Head of caudate nucleus (tissue), 42 donors: ENCODE measurements at regions not wholly inside any gene's neighbourhood (a gene's known extent, or its start where the extent isn't known, plus 50 kb on each side); places are given as distances from the start of the nearest gene placed in this dataset.

Experiments used
- DNase-seq, 42 donors: peaks; one replicate each; pipeline versions ENCODE4 v3.0.0 to v3.0.0-alpha.2; 2020 to 2021; ENCODE audit warnings: mixed read lengths in 7 of 42
- intact Hi-C: fragments of 100-400 bp; cut with DNase I; formaldehyde crosslinking; loops from one replicate; pipeline ENCODE4 v1.15.0; 2022

DNA sequence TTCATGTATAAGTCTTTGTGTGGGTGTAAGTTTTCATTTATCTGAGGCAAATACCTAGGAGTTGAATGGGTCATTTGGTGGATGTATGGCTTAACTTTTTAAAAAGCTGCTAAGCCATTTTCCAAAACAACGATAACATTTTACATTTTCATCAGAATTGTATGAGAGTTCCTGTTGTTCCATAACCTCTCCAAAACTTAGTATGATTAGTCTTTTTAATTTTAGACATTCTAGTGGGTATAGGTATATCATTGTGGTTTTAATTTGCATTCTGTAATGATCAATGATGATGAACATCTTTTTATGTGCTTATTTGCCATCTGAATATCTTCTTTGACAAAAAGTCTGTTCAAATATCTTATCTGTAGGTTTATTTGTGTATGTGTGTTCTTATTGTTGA, 74.4 kb upstream of the UGP2 start:
- intact Hi-C loops, result no loop called here
- no peak for DNase-seq

DNA sequence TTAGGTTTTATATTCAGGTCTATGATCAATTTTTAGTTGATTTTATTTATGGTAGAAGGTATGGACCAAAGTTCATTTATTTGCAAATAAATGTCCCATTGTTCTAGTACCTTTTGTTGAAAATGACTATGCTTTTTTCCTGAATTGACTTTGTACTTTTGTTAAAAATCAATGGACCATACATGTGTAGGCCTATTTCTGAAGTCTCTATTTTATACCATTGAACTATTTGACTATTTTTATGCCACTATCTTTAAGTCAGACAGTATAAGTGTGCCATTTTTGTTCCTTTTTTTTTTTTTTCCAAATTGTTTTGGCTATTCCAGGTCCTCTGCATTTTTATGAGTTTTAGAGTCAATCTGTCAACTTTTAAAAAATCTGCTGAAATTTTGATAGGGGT, 73.6 kb upstream of the UGP2 start:
- no peak for DNase-seq
- intact Hi-C loops, result no loop called here

DNA sequence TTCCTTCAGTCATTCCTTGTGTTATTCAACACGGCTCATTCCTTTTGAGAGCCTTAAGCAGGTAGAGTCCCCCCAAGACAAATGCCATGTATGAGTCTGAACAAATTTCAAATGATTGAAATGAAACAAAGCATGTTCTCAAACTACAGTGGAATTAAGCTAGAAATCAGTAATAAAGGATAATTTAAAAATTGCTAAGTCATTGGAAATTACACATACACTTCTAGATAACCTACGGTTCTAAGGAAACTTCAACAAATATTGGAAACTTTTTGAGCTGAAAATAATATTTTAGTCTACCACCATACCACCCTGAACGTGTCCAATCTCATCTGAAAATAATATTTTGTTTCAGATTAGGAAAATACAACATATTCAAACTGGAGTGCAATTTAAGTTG, 71.8 kb upstream of the UGP2 start:
- DNase-seq, result no peak
- intact Hi-C loops, result no loop called here

- DNase-seq, result no peak
- intact Hi-C loops, result no loop called here
Measured at GRCh38 chr2:63772061-63772460, 69.6 kb upstream of the UGP2 start.

- intact Hi-C loops, result no loop called here
- DNase-seq, result no peak
Measured at GRCh38 chr2:63775191-63775590, 66.5 kb upstream of the UGP2 start.

DNA sequence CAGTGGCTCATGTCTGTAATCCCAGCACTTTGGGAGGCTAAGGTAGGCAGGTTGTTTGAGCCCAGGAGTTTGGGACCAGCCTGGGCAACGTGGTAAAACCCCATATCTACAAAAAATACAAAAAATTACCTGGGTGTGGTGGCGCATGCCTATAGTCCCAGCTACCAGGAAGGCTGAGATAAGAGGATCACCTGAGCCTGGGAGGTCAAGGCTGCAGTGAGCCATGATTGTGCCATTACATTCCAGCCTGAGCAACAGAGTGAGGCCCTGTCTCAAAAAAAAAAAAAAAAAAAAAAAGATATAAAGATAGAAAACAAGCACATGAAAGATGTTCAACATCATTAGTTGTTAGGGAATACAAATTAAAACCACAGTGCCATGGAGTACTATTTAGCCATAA, 65.3 kb upstream of the UGP2 start:
- intact Hi-C loops, result no loop called here
- DNase-seq, result no peak

DNA sequence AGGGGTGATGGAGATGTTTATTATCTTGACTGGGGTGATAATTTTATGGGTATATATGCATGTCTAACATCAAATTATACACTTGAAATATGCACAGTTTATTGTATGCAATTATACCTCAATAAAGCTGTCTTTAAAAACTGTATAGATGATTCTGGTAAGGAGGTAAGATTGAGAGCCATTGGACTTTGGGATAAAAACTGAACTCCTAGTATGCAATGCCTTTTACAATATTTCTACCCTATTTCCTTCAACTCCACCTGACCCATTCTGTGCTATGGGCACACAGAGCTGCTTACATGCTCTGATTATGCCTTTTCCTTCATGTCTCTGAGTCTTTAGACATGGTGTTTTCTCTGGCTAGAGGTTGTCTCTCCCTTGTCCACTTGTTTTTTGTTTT, 63.9 kb upstream of the UGP2 start:
- no peak for DNase-seq
- intact Hi-C loops, result no loop called here

DNA sequence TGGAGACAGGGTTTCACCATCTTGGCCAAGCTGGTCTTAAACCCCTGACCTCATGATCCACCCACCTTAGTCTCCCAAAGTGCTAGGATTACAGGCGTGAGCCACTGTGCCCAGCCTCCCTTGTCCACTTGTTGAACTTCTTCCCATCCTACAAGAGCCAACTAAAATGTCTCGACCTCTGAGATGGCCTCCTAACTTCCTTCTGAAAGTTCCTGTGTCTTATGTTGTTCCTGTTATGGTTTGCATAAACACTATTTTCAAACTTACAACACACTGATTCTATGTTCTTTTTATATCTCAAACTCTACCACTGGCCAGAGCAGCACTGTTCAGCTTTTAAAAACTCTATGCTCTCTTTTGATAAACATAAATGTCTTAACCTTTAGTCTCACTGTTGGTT, 63.3 kb upstream of the UGP2 start:
- no peak for DNase-seq
- intact Hi-C loops, result no loop called here

- no peak for DNase-seq
- intact Hi-C loops, result no loop called here
Measured at GRCh38 chr2:63780518-63781155, 61.1 kb upstream of the UGP2 start.

- intact Hi-C loops, result no loop called here
Measured at GRCh38 chr2:63784461-63784860, 57.2 kb upstream of the UGP2 start.

DNA sequence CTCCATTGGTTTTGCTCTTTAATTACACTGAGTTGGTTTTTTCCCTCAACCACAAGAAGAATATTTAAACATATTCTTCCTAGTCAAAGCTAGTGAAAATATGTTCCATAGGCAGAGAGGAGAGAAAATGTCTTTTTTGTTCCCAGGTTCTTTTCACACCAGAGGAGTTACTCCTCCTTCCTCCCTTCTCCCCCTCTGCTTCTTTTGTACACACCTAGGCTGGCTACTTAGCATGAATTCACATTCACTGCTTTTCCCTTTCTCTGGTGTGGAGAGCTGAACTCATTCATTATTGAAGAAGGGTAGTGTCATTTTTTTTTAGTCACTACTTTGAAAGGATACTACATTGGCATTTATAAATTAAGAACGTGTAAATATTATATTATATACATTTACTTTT, 56.6 kb upstream of the UGP2 start:
- DNase-seq, result no peak
- intact Hi-C loops, result no loop called here

More at GRCh38 chr2:63784461-63784860, 57.2 kb upstream of the UGP2 start:
- DNase-seq, result no peak

DNA sequence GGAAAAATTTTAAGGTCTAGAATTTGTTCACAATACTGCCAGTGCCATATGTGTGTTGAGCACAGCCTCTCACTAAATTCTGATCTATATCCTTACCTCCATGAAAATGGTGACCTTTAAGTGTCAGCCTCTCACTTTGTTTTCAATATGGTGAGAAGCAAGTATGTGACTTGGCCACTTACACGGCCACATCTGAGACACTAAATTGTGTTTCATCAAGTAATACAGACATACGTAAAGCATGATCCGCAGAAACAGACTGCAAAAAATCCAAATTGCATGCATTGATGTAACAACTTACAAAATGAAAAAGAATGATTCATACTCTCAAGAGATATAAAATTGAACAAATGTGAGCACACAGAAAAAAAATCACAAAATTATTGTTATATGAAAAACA, 55.2 kb upstream of the UGP2 start:
- DNase-seq, result no peak
- intact Hi-C loops, result no loop called here

DNA sequence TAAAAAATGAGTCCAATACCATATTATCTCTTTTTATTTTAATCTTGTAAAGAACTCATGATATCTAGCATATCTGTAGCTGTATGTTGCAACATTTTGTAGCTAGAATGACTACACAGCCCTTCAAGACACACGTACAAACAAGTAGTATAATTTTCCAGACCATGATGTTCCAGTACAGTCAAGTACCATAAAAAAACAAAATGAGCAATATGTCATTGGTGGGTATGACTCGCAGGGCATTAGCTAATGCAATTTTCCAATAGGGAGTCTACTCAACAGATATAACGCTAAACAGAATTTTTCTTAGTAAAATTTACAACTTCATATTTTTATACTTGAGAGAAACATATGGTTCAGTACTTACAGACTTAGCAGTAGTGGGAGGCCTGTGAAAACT, 53.6 kb upstream of the UGP2 start:
- intact Hi-C loops, result no loop called here
- DNase-seq, result no peak

- no peak for DNase-seq
- intact Hi-C loops, result no loop called here
Measured at GRCh38 chr2:63789338-63790020, 52.2 kb upstream of the UGP2 start.

DNA sequence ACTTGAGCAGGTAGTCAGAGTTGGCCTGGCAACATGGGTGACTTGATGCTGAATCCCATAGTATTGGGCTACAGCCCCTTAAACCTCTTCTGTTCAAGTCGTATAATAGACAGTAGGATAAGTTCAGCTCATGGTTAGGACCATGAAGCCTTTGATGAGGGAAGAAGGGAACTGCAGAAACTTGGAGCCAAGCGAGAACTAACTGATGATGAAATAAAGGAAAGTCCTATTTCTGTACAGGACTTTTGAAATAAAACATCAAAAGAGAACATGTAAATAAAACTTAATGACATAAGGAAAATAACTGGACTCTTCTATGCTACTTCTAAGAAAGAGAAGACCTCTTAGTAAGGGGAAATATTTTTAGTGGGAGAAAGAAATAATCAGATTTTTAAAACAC, 51.2 kb upstream of the UGP2 start:
- no peak for DNase-seq
- intact Hi-C loops, result no loop called here

DNA sequence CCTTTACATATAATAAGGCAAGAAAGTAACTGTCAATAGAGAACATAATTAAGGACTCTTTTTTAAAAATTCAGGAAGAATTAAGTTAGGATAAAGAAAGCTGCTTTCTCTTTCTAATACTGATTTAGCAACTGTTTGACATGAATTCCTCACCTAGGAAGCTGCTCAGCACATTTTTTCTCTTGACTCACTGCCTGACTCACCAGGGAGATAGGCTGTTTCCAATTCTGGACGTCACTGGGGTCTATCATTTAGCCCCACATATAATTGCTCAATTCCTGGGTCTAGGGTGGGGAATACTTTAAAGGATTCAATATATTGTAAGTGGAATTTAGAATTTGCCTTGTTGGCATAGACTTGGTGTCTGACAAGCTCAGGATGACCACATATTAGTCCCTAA, 50.8 kb upstream of the UGP2 start:
- DNase-seq, result no peak
- intact Hi-C loops, result no loop called here

- no peak for DNase-seq
- intact Hi-C loops, result no loop called here
Measured at GRCh38 chr2:63791387-63791786, 50.3 kb upstream of the UGP2 start.
